Fibroblast of lung (primary cell): ENCODE measurements at regions not wholly inside any gene's neighbourhood (a gene's known extent, or its start where the extent isn't known, plus 50 kb on each side); places are given as distances from the start of the nearest gene placed in this dataset.

ENCODE experiments used
- CTCF ChIP-seq, 2 donors: IDR thresholded peaks in 1 of 2; conservative IDR thresholded peaks in 1 of 2; 1 replicate in 1 of 2; 2 replicates in 1 of 2; pipeline ENCODE4 v1.5.1; 2011 to 2012; ENCODE audit warnings: low read length in 2 of 2, control low read depth in 1 of 2, inconsistent platforms in 1 of 2, low read depth in 1 of 2, mild to moderate bottlenecking in 1 of 2
- EZH2 ChIP-seq: IDR thresholded peaks from 2 replicates; pipeline ENCODE4 v1.5.1; 2012; ENCODE audit warnings: low read length, control low read depth, mild to moderate bottlenecking; ENCODE audit errors: missing control alignments

DNA sequence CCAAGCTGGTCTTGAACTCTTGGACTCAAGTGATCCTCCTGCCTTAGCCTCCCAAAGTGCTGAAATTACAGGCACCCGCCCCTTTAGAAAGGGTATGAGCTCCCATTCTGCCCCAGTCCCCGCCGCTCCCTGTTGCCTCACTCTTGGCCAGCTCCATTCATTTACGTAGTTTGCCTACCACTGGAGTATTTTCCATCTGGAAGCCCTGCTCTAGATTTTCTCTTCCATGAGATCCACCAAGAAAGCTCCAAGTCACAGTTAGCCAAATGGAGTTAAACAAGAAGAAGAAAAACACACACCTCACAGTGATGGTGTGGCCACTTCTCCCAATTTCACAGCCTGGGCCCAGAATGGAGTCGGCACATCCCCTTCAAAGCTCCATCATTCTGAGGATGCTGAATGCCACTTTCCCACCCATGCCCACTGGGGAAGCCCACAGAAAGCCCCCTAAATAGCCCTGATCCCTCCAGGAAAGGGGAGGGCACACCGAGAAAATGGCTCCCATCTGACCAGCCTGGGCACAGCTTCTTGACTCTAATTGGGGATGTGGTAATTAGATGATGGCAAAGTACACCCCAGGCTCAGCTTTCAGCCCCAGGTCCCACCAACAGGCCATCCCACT is 381.2 kb downstream of the MN1 start:
- TF ChIP-seq EZH2: no peak
- TF ChIP-seq CTCF (conservative IDR thresholded peaks at IDR 0.05 in 1 of 2, IDR thresholded peaks at IDR 0.05 in 1 of 2; ENCODE audit: low read depth in 1 of 2, low read length in 2 of 2): no peak
